M059J (cell line): ENCODE measurements at regions not wholly inside any gene's neighbourhood (a gene's known extent, or its start where the extent isn't known, plus 50 kb on each side); places are given as distances from the start of the nearest gene placed in this dataset.
"Not testable (repeated sequence)": the region's sequence is repeated elsewhere in the genome, so short reads cannot be mapped to it uniquely, and the experiment has no call there.

ENCODE experiments used
- DNase-seq: peaks from one replicate; pipeline ENCODE4 v3.0.0-alpha.2; 2012; ENCODE audit warnings: low read depth

GRCh38 chr9:110025551-110026170 lies 182.3 kb downstream of the C9orf152 start:
- DNase-seq: peak; percentile 59

- peak; percentile 82 for DNase-seq
Observed at GRCh38 chr9:110027671-110028081, 180.3 kb downstream of the C9orf152 start.

- DNase-seq: peak; percentile 14
Observed at GRCh38 chr9:110028271-110028670, 179.7 kb downstream of the C9orf152 start.

- peak; percentile 60 for DNase-seq
Observed at GRCh38 chr9:110028676-110029075, 179.3 kb downstream of the C9orf152 start.

GRCh38 chr9:110029429-110029955 lies 178.5 kb downstream of the C9orf152 start:
- DNase-seq: peak; percentile 96

- DNase-seq: peak; percentile 12
Observed at GRCh38 chr9:110029956-110030480, 177.9 kb downstream of the C9orf152 start.

GRCh38 chr9:110030632-110031031 lies 177.3 kb downstream of the C9orf152 start:
- peak; percentile 70 for DNase-seq

- peak; percentile 92 for DNase-seq
Observed at GRCh38 chr9:110031511-110032173, 176.3 kb downstream of the C9orf152 start.

- not testable (repeated sequence) for DNase-seq
Observed at GRCh38 chr9:110032532-110032931, 175.4 kb downstream of the C9orf152 start.

GRCh38 chr9:110033869-110034268 lies 174.1 kb downstream of the C9orf152 start:
- peak; percentile 84 for DNase-seq

- peak; percentile 17 for DNase-seq
Observed at GRCh38 chr9:110036286-110036685, 171.7 kb downstream of the C9orf152 start.

- DNase-seq: peak; percentile 71
Observed at GRCh38 chr9:110040788-110041187, 167.2 kb downstream of the C9orf152 start.

GRCh38 chr9:110041452-110041851 lies 166.5 kb downstream of the C9orf152 start:
- no peak for DNase-seq

- DNase-seq: no peak
Observed at GRCh38 chr9:110047232-110047954, 160.6 kb downstream of the C9orf152 start.

- peak; percentile 42 for DNase-seq
Observed at GRCh38 chr9:110047955-110048402, 160.0 kb downstream of the C9orf152 start.

GRCh38 chr9:110048403-110048975 lies 159.5 kb downstream of the C9orf152 start:
- DNase-seq: peak; percentile 76

- peak; percentile 60 for DNase-seq
Observed at GRCh38 chr9:110048976-110049698, 158.8 kb downstream of the C9orf152 start.

GRCh38 chr9:110049699-110050450 lies 158.1 kb downstream of the C9orf152 start:
- DNase-seq: peak; percentile 66

- peak; percentile 99 for DNase-seq
Observed at GRCh38 chr9:110050925-110051355, 157.0 kb downstream of the C9orf152 start.

- DNase-seq: no peak
Observed at GRCh38 chr9:110056062-110056461, 151.9 kb downstream of the C9orf152 start.
